NK-92 (cell line): ENCODE measurements at regions not wholly inside any gene's neighbourhood (a gene's known extent, or its start where the extent isn't known, plus 50 kb on each side); places are given as distances from the start of the nearest gene placed in this dataset.
"Not testable (repeated sequence)": the region's sequence is repeated elsewhere in the genome, so short reads cannot be mapped to it uniquely, and the experiment has no call there.

Experiments used
- DNase-seq: peaks from one replicate; lab custom pipeline; 2025; ENCODE audit not compliant: unreplicated experiment; lab: John Stamatoyannopoulos, UW

GRCh38 chr6:27096834-27097511 lies 150.5 kb upstream of the PRSS16 start:
- no peak for DNase-seq

- no peak for DNase-seq
Measured at GRCh38 chr6:27098956-27099355, 148.5 kb upstream of the PRSS16 start.

- no peak for DNase-seq
Measured at GRCh38 chr6:27100921-27101320, 146.6 kb upstream of the PRSS16 start.

DNA sequence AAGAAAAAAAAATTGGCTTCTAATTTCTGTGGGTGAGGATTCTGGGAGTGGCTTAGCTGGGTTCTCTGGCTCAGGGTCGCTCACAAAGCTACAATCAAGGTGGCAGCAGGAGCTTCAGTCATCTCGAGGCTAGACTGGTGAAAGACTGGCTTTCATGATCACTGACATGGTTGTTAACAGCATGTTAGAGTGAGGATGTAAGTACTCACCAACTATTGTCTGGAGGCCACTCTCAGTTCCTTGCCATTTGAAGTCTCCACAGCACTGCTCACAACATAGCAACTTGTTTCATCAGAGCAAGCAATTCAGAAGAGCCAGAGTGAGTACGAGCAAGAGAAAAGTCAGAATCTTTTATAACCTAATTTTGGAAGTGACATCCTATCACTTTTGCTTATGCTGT lies 145.7 kb upstream of the PRSS16 start:
- no peak for DNase-seq

DNA sequence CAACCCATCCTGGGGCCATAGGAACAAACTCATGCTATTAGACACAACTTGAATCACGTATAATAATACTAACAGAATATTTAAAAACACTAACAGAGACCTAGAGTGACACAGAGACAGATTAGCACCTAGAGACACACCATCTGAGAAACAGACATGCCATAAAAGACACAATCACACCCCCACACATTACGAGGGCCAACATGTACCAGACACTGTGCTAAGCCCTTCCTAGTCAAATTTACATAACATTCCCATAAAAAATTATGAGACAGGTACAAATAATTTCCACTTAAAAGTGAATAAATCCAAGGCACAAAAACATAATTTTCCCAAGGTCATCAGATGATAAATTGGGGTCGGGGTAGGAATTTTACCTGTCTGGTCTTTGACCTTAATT lies 141.1 kb upstream of the PRSS16 start:
- DNase-seq, result no peak

DNA sequence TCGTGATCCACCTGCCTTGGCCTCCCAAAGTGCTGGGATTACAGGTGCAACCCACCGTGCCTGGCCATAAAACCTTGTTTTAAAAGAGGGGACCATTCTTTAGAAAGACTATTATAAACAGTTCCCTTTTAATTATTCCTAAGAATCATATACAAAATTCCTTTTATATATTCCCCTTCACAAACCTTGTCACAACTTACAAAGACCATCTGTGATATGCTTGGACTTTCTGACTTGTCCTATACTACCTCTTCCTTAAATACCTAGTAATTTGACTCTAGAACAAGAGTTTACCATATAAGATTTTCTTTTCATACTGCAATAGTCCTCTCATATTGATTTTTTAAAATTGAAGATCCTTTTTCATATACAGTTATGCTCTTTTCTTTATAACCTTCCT lies 135.8 kb upstream of the PRSS16 start:
- no peak for DNase-seq

GRCh38 chr6:27112974-27113373 lies 134.5 kb upstream of the PRSS16 start:
- DNase-seq, result no peak

GRCh38 chr6:27119329-27119728 lies 128.2 kb upstream of the PRSS16 start:
- no peak for DNase-seq

- no peak for DNase-seq
Measured at GRCh38 chr6:27119761-27120160, 127.7 kb upstream of the PRSS16 start.

DNA sequence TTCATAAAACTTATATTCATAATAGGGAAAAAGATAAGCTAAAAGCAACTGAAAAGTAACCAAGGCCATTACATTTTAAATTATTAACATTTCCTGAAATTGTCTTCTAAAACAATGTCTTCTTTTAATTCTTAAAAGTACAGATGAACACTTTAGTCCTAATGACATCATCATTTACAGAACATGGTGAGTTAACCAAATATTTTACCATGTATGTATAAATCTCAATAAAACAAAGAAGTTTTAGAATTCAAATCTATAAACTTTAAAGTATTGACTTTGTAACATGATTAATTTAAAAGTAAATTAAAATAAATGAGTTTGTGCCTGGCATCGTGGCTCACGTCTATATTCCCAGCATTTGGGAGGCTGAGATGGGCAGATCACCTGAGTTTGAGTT lies 125.9 kb upstream of the PRSS16 start:
- DNase-seq, result no peak

GRCh38 chr6:27124252-27124657 lies 123.2 kb upstream of the PRSS16 start:
- no peak for DNase-seq

DNA sequence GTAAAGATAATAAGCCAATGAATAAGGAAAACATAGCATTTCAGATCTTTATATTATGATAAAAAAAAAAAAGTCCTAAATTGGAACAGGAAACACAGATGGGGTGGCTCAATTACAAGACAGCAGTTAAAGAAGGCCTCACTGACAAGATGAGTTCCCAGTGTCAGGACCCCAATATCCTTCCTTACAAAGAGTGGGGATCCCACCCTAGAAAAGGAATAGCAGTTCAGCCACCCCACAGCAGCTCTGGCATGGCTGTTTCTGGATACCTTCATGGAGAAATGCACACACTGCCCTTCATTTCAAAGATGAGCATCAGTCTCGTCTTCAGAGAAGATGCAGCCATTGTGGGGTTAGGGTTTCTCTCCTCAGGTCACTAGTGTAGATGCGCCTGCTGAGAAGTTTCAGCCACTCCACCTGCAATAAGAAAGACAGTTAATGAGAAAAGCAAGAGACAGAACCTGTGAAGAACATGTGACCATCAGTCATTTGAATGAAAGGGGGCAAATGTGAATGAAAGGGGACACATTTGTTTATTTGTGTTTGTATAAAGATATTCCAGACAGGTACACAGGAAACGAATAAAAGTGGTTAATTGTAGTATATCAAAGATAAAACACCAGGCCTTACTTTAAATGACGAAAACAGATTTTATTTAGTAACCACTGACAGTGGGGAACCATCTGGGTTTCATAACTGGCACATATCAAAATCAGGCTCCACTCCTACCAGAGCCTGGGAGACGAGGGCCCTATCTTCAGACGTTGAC lies 121.3 kb upstream of the PRSS16 start:
- no peak for DNase-seq

GRCh38 chr6:27126815-27127537 lies 120.5 kb upstream of the PRSS16 start:
- peak; percentile 8 for DNase-seq

DNA sequence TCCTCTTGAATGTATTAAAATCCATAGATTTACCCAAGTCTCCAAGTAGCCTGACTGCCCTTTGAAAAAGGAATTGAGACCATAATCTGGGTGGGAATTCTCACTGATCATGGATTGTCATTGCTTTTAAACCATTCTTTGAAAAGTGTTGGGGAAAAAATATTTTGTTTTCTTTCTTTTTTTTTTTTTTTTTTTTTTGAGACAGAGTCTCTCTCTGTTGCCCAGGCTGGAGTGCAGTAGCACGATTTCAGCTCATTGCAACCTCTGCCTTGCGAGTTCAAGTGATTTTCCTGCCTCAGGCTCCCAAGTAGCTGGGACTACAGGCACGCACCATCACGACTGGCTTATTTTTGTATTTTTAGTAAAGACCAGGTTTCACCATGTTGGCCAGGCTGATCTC lies 119.6 kb upstream of the PRSS16 start:
- DNase-seq, result not testable (repeated sequence)

DNA sequence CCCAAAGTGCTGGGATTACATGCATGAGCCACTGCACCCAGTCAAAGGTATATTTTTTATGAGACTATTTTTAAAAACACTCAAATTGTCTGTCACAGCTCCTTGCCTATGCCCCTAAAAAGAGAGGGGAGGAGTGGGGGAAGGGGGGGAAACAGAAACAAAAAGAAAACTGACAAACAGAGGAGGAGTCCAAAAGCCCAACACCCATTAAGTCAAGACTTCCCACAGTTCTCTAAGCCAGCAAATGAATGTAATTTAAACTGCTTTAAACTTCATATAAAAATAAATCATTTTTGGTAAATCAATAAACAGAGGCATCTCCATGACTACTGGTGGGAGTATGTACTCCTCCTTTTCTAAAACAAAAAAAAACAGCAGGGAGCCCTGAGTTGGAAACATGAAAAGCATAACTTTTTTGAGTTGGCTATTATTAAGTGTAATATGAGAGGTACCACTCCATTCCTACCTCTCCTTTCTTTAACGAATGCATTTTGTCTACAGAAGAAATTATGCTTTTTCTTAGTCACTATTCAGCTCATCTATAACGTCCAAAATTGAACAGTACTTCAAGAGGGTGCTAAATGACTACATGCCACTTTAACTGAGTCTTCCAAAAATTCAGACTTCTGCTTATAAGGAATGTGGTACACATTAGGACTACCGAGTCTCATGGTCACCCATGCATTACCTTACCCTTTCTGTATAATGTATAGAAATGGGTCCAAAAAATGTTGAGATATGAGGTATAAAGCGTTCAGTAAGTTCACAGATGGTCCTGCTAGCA lies 119.0 kb upstream of the PRSS16 start:
- no peak for DNase-seq

DNA sequence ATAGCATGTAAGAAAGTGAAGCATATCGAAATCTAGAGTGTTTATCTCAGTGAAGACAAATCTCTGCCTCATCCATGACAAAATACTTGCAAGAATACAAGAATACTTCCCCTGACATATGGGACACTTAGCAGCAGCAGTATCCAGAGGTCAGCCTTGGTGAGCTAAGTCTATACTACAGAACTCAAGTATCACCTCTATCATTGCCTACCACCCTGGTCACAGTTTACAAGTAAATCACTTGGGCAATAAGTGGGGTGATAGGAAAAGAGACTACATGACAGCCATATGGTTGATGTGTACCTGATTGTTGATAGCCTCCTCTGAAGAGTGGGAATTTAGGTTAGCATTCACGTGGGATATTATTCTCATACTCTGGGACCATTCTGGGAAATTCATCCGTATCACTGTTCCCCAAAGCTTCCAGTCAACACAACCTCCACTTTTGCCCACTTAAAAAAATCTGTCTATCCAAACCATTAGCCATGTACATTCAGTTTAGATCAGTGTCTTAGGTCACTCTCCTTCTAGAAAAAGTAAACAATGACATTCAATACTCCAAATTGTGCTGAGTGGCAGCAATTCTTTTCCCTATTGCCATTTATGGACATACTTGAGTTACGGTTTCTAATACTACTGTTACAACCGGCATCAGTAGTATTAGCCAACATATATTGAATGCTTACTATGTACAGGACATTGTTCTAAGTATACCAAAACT lies 118.2 kb upstream of the PRSS16 start:
- no peak for DNase-seq

DNA sequence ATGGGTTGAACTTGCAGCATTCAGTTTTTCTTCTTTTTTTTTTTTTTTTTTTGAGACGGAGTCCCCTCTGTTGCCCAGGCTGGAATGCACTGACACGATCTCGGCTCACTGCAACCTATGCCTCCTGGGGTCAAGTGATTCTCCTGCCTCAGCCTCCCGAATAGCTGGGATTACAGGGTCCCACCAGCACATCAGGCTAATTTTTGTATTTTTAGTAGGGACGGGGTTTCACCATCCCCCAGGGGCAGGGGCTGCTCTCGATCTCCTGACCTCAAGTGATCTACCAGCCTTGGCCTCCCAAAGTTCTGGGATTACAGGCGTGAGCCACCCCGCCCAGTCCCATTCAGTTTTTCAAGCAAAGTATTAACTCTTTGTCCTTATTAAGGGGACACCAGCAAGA lies 117.6 kb upstream of the PRSS16 start:
- no peak for DNase-seq

DNA sequence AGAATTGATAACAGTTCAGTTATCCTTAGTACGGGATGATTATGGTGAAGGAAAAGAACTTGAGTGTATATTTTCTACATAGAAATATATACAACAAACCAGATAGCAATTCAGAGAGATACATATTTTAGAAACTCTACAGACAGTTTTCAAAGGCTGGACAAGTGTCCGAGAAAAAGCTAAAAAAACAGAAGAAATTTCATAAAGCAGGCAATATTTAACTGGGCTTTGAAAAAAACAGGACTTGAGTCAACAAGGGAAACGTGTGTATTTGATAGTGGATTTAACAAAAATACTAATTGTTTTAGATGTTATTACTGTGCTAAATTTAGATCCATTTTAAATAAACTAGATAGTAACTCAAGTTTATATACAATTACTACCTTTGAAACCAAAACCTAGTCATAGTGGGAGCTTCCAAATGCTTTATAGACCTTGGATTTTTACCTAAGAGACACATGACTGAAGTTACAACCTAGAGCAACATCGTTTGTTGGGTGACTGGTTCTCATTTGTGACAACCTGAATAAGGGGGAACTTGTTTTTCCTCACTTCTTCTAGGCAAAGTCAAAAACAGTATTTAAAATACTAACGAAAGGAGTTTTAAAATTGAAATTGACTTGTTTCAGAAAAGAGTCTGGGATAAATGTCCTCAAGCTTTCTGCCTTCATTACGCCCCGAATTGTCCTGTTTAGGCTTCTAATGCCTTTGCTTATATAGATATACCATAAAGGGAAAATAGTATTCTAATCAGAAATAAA lies 116.7 kb upstream of the PRSS16 start:
- no peak for DNase-seq

GRCh38 chr6:27132282-27132531 lies 115.3 kb upstream of the PRSS16 start:
- DNase-seq, result not testable (repeated sequence)
